ENCODE measurements at regions not wholly inside any gene's neighbourhood (a gene's known extent, or its start where the extent isn't known, plus 50 kb on each side); places are given as distances from the start of the nearest gene placed in this dataset.
"Not testable (repeated sequence)": the region's sequence is repeated elsewhere in the genome, so short reads cannot be mapped to it uniquely, and the experiment has no call there.

GRCh38 chr16:77002644-77003043 is 188.3 kb upstream of the MON1B start:
- DNase-seq, result no peak

DNA sequence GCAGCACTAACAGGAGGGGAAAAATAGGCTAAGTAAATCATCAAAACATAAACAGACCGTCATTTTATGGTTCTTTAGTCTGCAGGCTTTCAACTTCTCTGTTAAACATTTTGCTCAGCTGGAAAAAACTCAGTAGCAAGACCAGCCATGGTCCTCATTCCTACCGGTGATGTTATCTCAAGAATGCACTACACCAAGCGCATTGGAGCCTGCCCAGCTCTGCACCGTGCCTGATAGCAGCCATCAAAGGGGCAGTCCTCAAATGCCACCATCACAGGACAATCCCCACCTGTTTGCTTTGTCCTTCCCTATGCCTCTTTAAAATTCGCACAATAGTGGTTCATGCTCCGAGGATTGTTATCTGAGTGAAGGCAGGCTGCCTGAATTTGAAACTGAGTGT is 181.5 kb upstream of the MON1B start:
- DNase-seq, result peak; percentile 71

DNA sequence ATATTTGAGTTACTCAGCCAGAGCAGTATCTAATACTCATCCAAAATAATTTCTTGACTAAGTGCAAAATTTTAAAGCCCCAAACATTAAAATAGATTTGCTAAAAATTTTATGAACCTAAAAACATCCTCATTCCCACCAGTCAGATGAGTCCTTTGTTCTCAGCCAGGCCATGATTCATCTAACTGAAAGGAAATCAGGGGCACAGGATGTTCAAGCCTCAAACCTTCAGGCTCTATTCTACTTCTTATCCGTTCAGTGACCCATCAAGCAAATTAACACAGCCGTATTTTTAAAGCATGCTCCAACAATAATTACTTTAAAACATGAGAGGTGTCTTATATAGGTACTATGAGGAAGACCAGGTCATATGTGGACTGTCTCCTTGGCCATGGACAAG is 176.5 kb upstream of the MON1B start:
- no peak for DNase-seq

GRCh38 chr16:77030600-77030999 is 160.4 kb upstream of the MON1B start:
- DNase-seq, result no peak

DNA sequence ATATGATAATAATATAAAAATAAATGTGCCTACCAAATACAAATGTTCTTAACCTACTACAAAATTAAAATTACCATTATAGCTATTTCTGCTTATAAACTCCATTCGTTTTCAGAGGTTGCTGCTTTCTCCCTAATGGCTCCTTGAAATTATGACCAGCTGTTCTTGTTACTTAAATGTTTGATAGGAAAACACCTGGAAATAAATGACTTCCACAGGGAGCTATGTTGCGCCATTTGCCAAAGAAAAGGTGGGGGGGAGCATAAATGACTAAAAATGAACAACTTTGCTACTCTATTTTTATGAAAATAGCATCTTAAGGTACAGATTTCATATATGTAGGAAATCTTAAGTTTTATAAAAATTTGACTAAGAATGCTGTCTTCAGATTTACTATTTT is 157.5 kb upstream of the MON1B start:
- DNase-seq, result no peak

- no peak for DNase-seq
Observed at GRCh38 chr16:77035361-77035760, 155.6 kb upstream of the MON1B start.

- DNase-seq, result peak; percentile 34
Observed at GRCh38 chr16:77037696-77038347, 153.2 kb upstream of the MON1B start.

- DNase-seq, result no peak
Observed at GRCh38 chr16:77041468-77041867, 149.5 kb upstream of the MON1B start.

DNA sequence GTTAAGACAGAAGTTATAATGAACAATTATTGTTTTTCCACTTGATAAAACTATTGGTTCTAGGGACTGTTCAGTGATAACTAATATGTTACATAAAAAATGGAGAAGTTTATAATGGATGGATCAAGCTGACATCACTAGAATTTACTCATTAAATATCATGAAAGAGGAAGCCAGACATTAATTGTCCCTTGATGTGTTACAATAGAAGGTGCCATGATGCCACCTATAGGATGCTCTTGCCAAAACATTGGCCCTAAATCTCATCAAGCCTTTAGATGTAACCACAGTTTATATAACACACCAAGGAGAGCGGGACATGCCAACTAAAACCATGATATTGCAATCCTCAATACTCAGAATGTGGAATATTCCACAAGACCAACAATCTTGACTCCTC is 147.9 kb upstream of the MON1B start:
- DNase-seq, result peak; percentile 64

GRCh38 chr16:77046206-77046605 is 144.8 kb upstream of the MON1B start:
- no peak for DNase-seq

GRCh38 chr16:77048085-77048484 is 142.9 kb upstream of the MON1B start:
- no peak for DNase-seq

DNA sequence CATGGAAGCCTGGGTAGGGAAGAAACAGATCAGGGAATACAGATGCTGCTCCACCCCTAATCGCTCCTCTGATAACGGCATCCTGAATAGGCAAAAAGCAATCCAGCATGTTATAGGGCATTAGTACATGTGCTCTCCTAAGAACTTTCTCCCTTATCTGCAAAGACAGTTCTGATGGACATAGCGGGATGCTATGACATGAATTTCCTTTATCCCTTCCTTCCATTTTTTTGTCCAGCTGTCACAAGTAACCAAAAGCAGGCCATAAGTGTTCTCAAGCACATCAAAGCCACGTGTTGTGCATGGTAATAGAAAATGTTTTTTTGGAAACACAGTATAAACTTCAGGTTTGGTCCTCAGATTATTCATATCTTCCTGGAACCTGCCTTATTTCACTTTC is 141.4 kb upstream of the MON1B start:
- DNase-seq, result no peak

DNA sequence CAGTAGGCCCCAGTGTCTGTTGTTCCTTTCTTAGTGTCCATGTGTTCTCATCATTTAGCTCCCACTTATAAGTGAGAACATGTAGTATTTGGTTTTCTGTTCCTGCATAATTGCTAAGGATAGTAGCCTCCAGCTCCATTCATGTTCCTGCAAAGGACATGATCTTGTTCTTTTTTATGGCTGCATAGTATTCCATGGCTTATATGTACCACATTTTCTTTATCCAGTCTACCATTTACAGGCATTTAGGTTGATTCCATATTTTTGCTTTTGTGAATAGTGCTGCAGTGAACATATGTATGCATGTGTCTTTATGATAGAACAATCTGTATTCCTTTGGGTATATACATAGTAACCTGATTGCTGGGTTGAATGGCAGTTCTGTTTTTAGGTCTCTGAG is 134.4 kb upstream of the MON1B start:
- DNase-seq, result not testable (repeated sequence)

DNA sequence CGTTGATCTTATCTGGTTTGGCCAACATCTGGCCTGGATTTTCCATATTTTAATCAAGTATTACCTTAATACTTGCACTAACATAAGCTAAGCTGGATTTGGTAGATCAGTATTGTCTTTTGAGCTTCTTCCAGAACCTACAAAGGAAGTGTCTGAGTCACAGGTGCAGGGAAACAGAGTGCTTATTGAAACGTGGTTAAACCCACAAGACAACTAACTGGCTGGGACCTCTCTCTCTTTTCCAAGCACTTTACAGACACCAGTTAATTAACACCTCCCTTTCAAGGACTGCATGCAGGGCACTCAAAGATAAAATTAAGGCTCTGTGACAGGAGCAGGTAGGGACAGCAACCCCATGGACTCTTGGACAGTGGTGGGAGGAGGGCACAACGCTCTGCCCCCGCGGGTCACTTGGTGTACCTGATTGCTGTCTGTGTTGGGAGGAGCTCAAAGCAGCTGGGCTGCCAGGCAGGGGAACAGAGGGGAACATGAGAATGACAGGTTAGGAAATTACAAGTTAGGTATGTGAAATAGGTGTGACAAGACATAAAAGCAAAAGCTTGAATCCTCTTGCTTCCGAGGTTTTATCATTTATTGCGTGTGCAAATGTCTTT is 133.7 kb upstream of the MON1B start:
- no peak for DNase-seq

DNA sequence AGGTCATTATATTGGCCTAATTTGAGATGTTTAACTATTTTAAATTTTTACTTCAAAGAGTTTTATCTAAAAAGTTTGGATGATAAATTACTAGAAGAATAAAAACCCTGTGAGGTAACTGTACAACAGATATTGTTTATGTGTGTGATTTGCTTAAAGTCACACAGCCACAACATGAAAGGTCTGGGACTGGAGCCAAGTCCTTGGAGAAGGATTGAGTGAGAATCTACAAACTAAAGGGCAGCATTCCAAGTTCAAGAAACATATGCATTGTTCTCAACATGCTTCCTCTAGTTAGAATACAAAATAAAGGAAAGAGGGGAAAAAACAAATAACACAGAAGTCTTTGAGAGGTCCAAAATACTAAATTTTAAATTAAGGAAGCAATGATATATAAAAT is 131.5 kb upstream of the MON1B start:
- DNase-seq, result no peak

GRCh38 chr16:77060614-77061013 is 130.4 kb upstream of the MON1B start:
- no peak for DNase-seq

- no peak for DNase-seq
Observed at GRCh38 chr16:77062878-77063675, 127.9 kb upstream of the MON1B start.

GRCh38 chr16:77063676-77064016 is 127.3 kb upstream of the MON1B start:
- DNase-seq, result no peak

DNA sequence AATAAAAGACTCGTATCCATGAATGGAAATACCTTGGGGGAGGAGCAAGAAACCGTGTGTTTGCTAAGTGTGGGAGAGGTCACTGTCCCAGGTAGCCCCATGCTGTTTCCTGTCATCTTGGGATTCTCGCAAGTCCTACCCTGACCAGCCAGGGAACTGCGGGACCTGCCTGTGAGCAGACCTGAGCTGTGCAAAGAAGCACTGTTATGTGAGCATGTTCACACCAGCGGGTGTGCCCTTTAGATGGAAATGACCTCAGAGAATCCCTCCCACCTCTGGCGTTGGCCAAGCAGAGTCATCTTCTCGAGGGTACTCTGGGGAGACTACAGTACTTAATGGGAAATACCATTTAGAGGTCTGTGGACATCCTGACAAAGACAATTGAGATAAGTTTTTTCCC is 127.0 kb upstream of the MON1B start:
- DNase-seq, result no peak

GRCh38 chr16:77066896-77067496 is 124.0 kb upstream of the MON1B start:
- DNase-seq, result peak; percentile 1

GRCh38 chr16:77067900-77068299 is 123.1 kb upstream of the MON1B start:
- DNase-seq, result no peak

- DNase-seq, result no peak
Observed at GRCh38 chr16:77068402-77068801, 122.6 kb upstream of the MON1B start.

DNA sequence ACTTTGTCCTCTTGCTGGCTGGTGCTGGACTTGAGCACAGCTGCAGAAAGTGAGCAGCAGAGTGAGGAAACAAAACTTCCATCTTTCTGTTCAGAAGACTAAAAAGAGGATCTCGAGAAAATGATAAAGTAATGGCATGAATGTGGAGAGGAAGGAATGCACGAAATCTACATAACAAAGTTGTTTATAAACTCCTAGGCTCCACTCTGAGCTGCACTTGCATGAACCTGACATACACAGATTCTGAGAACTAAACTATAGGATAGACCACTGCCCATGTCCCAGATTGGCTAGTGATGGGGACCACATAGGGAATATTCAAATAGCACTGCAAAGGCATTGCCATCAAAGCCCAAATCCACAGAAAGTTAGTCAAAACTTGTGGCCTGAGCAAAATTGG is 121.1 kb upstream of the MON1B start:
- no peak for DNase-seq

GRCh38 chr16:77070683-77071082 is 120.3 kb upstream of the MON1B start:
- DNase-seq, result no peak

All from OCI-M1 (cell line).